ENCODE measurements at regions not wholly inside any gene's neighbourhood (a gene's known extent, or its start where the extent isn't known, plus 50 kb on each side); places are given as distances from the start of the nearest gene placed in this dataset.

GRCh38 chr13:103394618-103395017 lies 328.4 kb upstream of the SLC10A2 start:
- Histone ChIP-seq H3K4me1 (ENCODE audit: control insufficient read depth in 1 of 2, insufficient read depth in 2 of 2, low read length in 2 of 2) (no peaks in the 10 kb centered on the region), H3K27ac (ENCODE audit: low read depth, low read length) (no peak overlapping the region), H3K36me3 (ENCODE audit: control insufficient read depth in 1 of 2, insufficient read depth in 2 of 2, low read length in 2 of 2) (no peaks in the 10 kb centered on the region), H3K9ac (ENCODE audit: low read length) (no peak overlapping the region), H3K79me2 (ENCODE audit: insufficient read depth, low read length) (no peaks in the 10 kb centered on the region), H3K4me2 (ENCODE audit: low read length) (no peak overlapping the region), H3K27me3 (ENCODE audit: insufficient read depth, low read length) (no peaks in the 10 kb centered on the region), H3K9me2 (ENCODE audit: insufficient read depth) (no peaks in the 10 kb centered on the region), H3K9me3 (ENCODE audit: control insufficient read depth in 1 of 2, insufficient read depth in 1 of 2, low read depth in 1 of 2, low read length in 2 of 2) (no peaks in the 10 kb centered on the region; a peak in 1 of 4 replicates), H2AFZ (ENCODE audit: low read depth, low read length, poor library complexity, severe bottlenecking) (no peak overlapping the region), H4K20me1 (ENCODE audit: insufficient read depth) (no peaks in the 10 kb centered on the region), H3K4me3 (replicated peaks in 1 of 2; ENCODE audit: low read depth in 1 of 2, low read length in 2 of 2) (no peak overlapping the region)
- ATAC-seq (no peak), DNase-seq (ENCODE audit: low read depth, low spot score) (no peak)
- intact Hi-C loops (cut with micrococcal nuclease), result no loop called here
- no TSS peak for BruUV-seq (replicated peaks)
- TF ChIP-seq POLR2AphosphoS5 (IDR thresholded peaks at IDR 0.05; ENCODE audit: low read depth, low read length), result no peak
- TF ChIP-seq EGR1 (IDR thresholded peaks at IDR 0.05; ENCODE audit: low read depth), result no peak
- no peak for TF ChIP-seq FOSL1 (IDR thresholded peaks at IDR 0.05; ENCODE audit: low read depth)
- TF ChIP-seq SIN3A (IDR thresholded peaks at IDR 0.05; ENCODE audit: low read depth), result no peak
- TF ChIP-seq MAX (IDR thresholded peaks at IDR 0.05), result no peak
- TF ChIP-seq ATF3 (IDR thresholded peaks at IDR 0.05), result no peak
- TF ChIP-seq CEBPB (IDR thresholded peaks at IDR 0.05; ENCODE audit: low read depth), result no peak
- TF ChIP-seq ZFX (IDR thresholded peaks at IDR 0.05), result no peak
- no peak for TF ChIP-seq SRF (IDR thresholded peaks at IDR 0.05; ENCODE audit: low read depth)
- CTCF ChIA-PET, result no interaction called here
- RAD21 ChIA-PET (ENCODE audit: low non-redundant PET in 1 of 2, low total read pairs in 2 of 2, uncharacterized antibody in 2 of 2, unreplicated experiment in 2 of 2), result no interaction called here
- POLR2A ChIA-PET, result no interaction called here

GRCh38 chr13:103391936-103392335 lies 325.7 kb upstream of the SLC10A2 start:
- RAD21 ChIA-PET (ENCODE audit: low non-redundant PET in 1 of 2, low total read pairs in 2 of 2, uncharacterized antibody in 2 of 2, unreplicated experiment in 2 of 2), result no interaction called here
- TF ChIP-seq MAX (IDR thresholded peaks at IDR 0.05), result no peak
- no peak for TF ChIP-seq CEBPB (IDR thresholded peaks at IDR 0.05; ENCODE audit: low read depth)
- TF ChIP-seq REST (IDR thresholded peaks at IDR 0.05; ENCODE audit: low read depth), result no peak

More at GRCh38 chr13:103391936-103392335, 325.7 kb upstream of the SLC10A2 start:
- DNase-seq (ENCODE audit: low read depth, low spot score), result no peak
- H3K4me1 ChIP-seq (ENCODE audit: control insufficient read depth in 1 of 2, insufficient read depth in 2 of 2, low read length in 2 of 2), result no peaks in the 10 kb centered on the region
- H3K9me2 ChIP-seq (ENCODE audit: insufficient read depth), result no peaks in the 10 kb centered on the region
- no peaks in the 10 kb centered on the region for H3K9me3 ChIP-seq (ENCODE audit: control insufficient read depth in 1 of 2, insufficient read depth in 1 of 2, low read depth in 1 of 2, low read length in 2 of 2)
- H3K4me3 ChIP-seq (replicated peaks in 1 of 2; ENCODE audit: low read depth in 1 of 2, low read length in 2 of 2), result no peak overlapping the region
- no peaks in the 10 kb centered on the region for H4K20me1 ChIP-seq (ENCODE audit: insufficient read depth)
- POLR2A ChIA-PET, result no interaction called here
- H3K27ac ChIP-seq (ENCODE audit: low read depth, low read length), result no peak overlapping the region
- CTCF ChIA-PET, result no interaction called here
- H3K79me2 ChIP-seq (ENCODE audit: insufficient read depth, low read length), result no peaks in the 10 kb centered on the region
- H2AFZ ChIP-seq (ENCODE audit: low read depth, low read length, poor library complexity, severe bottlenecking), result no peak overlapping the region
- no peak for ATAC-seq
- H3K36me3 ChIP-seq (ENCODE audit: control insufficient read depth in 1 of 2, insufficient read depth in 2 of 2, low read length in 2 of 2), result no peaks in the 10 kb centered on the region
- H3K9ac ChIP-seq (ENCODE audit: low read length), result no peak overlapping the region
- H3K4me2 ChIP-seq (ENCODE audit: low read length), result no peak overlapping the region
- BruUV-seq (replicated peaks), result no TSS peak
- intact Hi-C loops (cut with micrococcal nuclease), result no loop called here
- no peaks in the 10 kb centered on the region for H3K27me3 ChIP-seq (ENCODE audit: insufficient read depth, low read length)

Data from HCT116 (cell line).